Esophagus muscularis mucosa (tissue), 4 donors: ENCODE measurements at regions not wholly inside any gene's neighbourhood (a gene's known extent, or its start where the extent isn't known, plus 50 kb on each side); places are given as distances from the start of the nearest gene placed in this dataset.

Experiments used
- DNase-seq: peaks from one replicate; pipeline ENCODE4 v3.0.0-alpha.2; 2017; ENCODE audit errors: extremely low spot score
- H3K27ac ChIP-seq, 4 donors: fragments of 200-600 bp; sonication (generic); replicated peaks in 1 of 4; 1 replicate in 3 of 4; 2 replicates in 1 of 4; pipeline ENCODE4 v1.5.1; 2016 to 2019; ENCODE audit warnings: mild to moderate bottlenecking in 1 of 4
- H3K27me3 ChIP-seq, 4 donors: fragments of 200-600 bp; sonication (generic); one replicate each; pipeline versions ENCODE4 v1.5.1 to v1.6.0; 2016 to 2019
- H3K36me3 ChIP-seq, 4 donors: fragments of 200-600 bp; sonication (generic); one replicate each; pipeline ENCODE4 v1.5.1; 2016 to 2019
- H3K4me1 ChIP-seq, 4 donors: fragments of 200-600 bp; sonication (generic); one replicate each; pipeline ENCODE4 v1.5.1; 2016 to 2019
- H3K4me3 ChIP-seq, 4 donors: fragments of 200-600 bp; sonication (generic); 1 replicate in 2 of 4; 2 replicates in 2 of 4; pipeline ENCODE4 v1.5.1; 2016 to 2019; ENCODE audit warnings: mild to moderate bottlenecking in 4 of 4, moderate library complexity in 1 of 4
- H3K9me3 ChIP-seq, 4 donors: fragments of 200-600 bp; sonication (generic); 1 replicate in 3 of 4; 2 replicates in 1 of 4; pipeline ENCODE4 v1.5.1; 2016 to 2019
- CTCF ChIP-seq, 3 experiments: fragments of 200-600 bp in 2 of 3; fragments of 450-650 bp in 1 of 3; sonication (generic) in 2 of 3; IDR thresholded peaks; one replicate each; pipeline ENCODE4 v1.5.1; 2017 to 2019; ENCODE audit warnings: antibody characterized with exemption in 3 of 3, mild to moderate bottlenecking in 2 of 3, moderate library complexity in 1 of 3
- EP300 ChIP-seq: sonication (generic); formaldehyde crosslinking; IDR thresholded peaks from one replicate; pipeline ENCODE4 v1.6.1; 2017; ENCODE audit warnings: antibody characterized with exemption
- POLR2A ChIP-seq: fragments of 450-650 bp; IDR thresholded peaks from one replicate; pipeline ENCODE4 v1.6.1; 2017; ENCODE audit warnings: antibody characterized with exemption, moderate library complexity, mild to moderate bottlenecking, low read depth
- POLR2AphosphoS5 ChIP-seq, 2 donors: sonication (generic); formaldehyde crosslinking; IDR thresholded peaks; one replicate each; pipeline ENCODE4 v1.6.1; 2017; ENCODE audit warnings: antibody characterized with exemption in 2 of 2
- WGBS: methylation state at CpG from one replicate; pipeline ENCODE4 v1.1.5; 2018; 5-methylcytosine and 5-hydroxymethylcytosine counted together
- intact Hi-C: fragments of 100-400 bp; cut with DNase I; formaldehyde crosslinking; loops from one replicate; pipeline ENCODE4 v1.15.1; 2023

GRCh38 chr6:1197309-1197708 lies 114.6 kb upstream of the FOXQ1 start:
- H3K27me3 ChIP-seq = no peaks in the 10 kb centered on the region
- H3K4me3 ChIP-seq = no peak overlapping the region
- no peak for TF ChIP-seq CTCF (IDR thresholded peaks at IDR 0.05)
- no peak for TF ChIP-seq POLR2AphosphoS5 (IDR thresholded peaks at IDR 0.05)
- no peak for TF ChIP-seq EP300
- no peak for TF ChIP-seq POLR2A
- no peak overlapping the region for H3K27ac ChIP-seq
- DNase-seq = no peak
- 88% methylated on average over 3 of the region's 3 CpGs for WGBS
- H3K9me3 ChIP-seq = peaks cover 0 to 18% (median 5%) of the 10 kb centered on the region in 4 donors
- no peaks in the 10 kb centered on the region for H3K36me3 ChIP-seq
- intact Hi-C loops = no loop called here
- H3K4me1 ChIP-seq = no peaks in the 10 kb centered on the region

- H3K36me3 ChIP-seq = no peaks in the 10 kb centered on the region
- intact Hi-C loops = no loop called here
- H3K4me3 ChIP-seq = no peak overlapping the region
- peaks cover 0 to 18% (median 5%) of the 10 kb centered on the region in 4 donors for H3K9me3 ChIP-seq
- no peak overlapping the region for H3K27ac ChIP-seq
- TF ChIP-seq EP300 (no peak), POLR2A (no peak), POLR2AphosphoS5 (IDR thresholded peaks at IDR 0.05) (no peak), CTCF (IDR thresholded peaks at IDR 0.05) (no peak)
- WGBS = 91% methylated on average over 11 of the region's 11 CpGs
- H3K27me3 ChIP-seq = no peaks in the 10 kb centered on the region
- no peaks in the 10 kb centered on the region for H3K4me1 ChIP-seq
- no peak for DNase-seq
These were observed 120.7 kb upstream of the FOXQ1 start for GRCh38 chr6:1191141-1191630.

GRCh38 chr6:1190366-1190765 lies 121.5 kb upstream of the FOXQ1 start:
- peaks cover 0 to 14% (median 5%) of the 10 kb centered on the region in 4 donors for H3K9me3 ChIP-seq
- no peak for TF ChIP-seq POLR2AphosphoS5 (IDR thresholded peaks at IDR 0.05)
- TF ChIP-seq CTCF (IDR thresholded peaks at IDR 0.05) = no peak
- no peak for TF ChIP-seq POLR2A
- H3K4me1 ChIP-seq = no peaks in the 10 kb centered on the region
- 45% methylated on average over 5 of the region's 5 CpGs for WGBS
- H3K27ac ChIP-seq = no peak overlapping the region
- no peak for DNase-seq
- H3K4me3 ChIP-seq = no peak overlapping the region
- no peaks in the 10 kb centered on the region for H3K27me3 ChIP-seq
- intact Hi-C loops = no loop called here
- no peaks in the 10 kb centered on the region for H3K36me3 ChIP-seq

GRCh38 chr6:1188199-1188598 lies 123.7 kb upstream of the FOXQ1 start:
- intact Hi-C loops = no loop called here
- TF ChIP-seq POLR2A (no peak), POLR2AphosphoS5 (IDR thresholded peaks at IDR 0.05) (no peak), CTCF (IDR thresholded peaks at IDR 0.05) (no peak), EP300 (no peak)

More at GRCh38 chr6:1188199-1188598, 123.7 kb upstream of the FOXQ1 start:
- Histone ChIP-seq H3K27me3 (no peaks in the 10 kb centered on the region), H3K9me3 (no peaks in the 10 kb centered on the region), H3K27ac (no peak overlapping the region), H3K4me3 (no peak overlapping the region), H3K36me3 (no peaks in the 10 kb centered on the region), H3K4me1 (no peaks in the 10 kb centered on the region)
- no peak for DNase-seq
- 80% methylated on average over 3 of the region's 3 CpGs for WGBS
